Uterus (tissue), 2 donors: ENCODE measurements at regions not wholly inside any gene's neighbourhood (a gene's known extent, or its start where the extent isn't known, plus 50 kb on each side); places are given as distances from the start of the nearest gene placed in this dataset.

Experiments used
- POLR2A ChIP-seq, 2 donors: fragments of 450-650 bp; IDR thresholded peaks; one replicate each; pipeline ENCODE4 v1.6.1; 2016; ENCODE audit warnings: antibody characterized with exemption in 2 of 2, mild to moderate bottlenecking in 1 of 2, moderate library complexity in 1 of 2
- TF ChIP-seq, protein P1 (sequence below), 4 experiments: fragments of 200-600 bp in 2 of 4; fragments of 450-650 bp in 2 of 4; sonication (generic) in 2 of 4; IDR thresholded peaks; one replicate each; pipeline ENCODE4 v1.5.1; 2016 to 2019; ENCODE audit warnings: antibody characterized with exemption in 4 of 4, mild to moderate bottlenecking in 2 of 4, moderate library complexity in 1 of 4

DNA sequence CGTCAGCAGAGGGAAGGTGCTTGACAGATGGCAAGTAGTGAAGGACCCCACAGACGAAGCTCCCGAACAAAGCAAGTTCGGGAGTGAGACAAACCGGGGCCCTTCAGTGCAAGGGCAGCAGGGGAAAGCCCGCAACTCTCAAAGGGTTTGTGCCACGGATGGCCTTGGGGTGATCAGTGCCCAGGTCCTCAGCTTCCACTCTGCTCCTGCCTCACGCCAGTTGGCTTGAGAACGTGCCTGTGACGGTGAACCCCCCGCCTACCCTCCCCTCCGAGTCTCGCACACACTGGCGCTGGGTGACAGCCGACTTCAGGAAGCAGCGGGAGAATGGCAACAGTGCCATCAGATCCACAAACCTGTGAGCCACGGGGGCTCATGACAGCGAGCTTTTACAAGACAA lies 56.8 kb upstream of the SALL3 start:
- no peak for TF ChIP-seq POLR2A (IDR thresholded peaks at IDR 0.05)
- TF ChIP-seq, protein P1, sequence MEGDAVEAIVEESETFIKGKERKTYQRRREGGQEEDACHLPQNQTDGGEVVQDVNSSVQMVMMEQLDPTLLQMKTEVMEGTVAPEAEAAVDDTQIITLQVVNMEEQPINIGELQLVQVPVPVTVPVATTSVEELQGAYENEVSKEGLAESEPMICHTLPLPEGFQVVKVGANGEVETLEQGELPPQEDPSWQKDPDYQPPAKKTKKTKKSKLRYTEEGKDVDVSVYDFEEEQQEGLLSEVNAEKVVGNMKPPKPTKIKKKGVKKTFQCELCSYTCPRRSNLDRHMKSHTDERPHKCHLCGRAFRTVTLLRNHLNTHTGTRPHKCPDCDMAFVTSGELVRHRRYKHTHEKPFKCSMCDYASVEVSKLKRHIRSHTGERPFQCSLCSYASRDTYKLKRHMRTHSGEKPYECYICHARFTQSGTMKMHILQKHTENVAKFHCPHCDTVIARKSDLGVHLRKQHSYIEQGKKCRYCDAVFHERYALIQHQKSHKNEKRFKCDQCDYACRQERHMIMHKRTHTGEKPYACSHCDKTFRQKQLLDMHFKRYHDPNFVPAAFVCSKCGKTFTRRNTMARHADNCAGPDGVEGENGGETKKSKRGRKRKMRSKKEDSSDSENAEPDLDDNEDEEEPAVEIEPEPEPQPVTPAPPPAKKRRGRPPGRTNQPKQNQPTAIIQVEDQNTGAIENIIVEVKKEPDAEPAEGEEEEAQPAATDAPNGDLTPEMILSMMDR (IDR thresholded peaks at IDR 0.05): no peak
